HFF-Myc (cell line): ENCODE measurements at regions not wholly inside any gene's neighbourhood (a gene's known extent, or its start where the extent isn't known, plus 50 kb on each side); places are given as distances from the start of the nearest gene placed in this dataset.
"Not testable (repeated sequence)": the region's sequence is repeated elsewhere in the genome, so short reads cannot be mapped to it uniquely, and the experiment has no call there.

Source experiments
- DNase-seq: peaks from one replicate; pipeline ENCODE4 v3.0.0-alpha.2; 2011; ENCODE audit warnings: low read depth; ENCODE audit errors: extremely low read depth
- H3K4me3 ChIP-seq: replicated peaks from 2 replicates; pipeline ENCODE4 v1.5.1; 2011; ENCODE audit warnings: low read depth, mild to moderate bottlenecking, control low read depth, low read length
- CTCF ChIP-seq: IDR thresholded peaks from 2 replicates; pipeline ENCODE4 v1.5.1; 2012; ENCODE audit warnings: mild to moderate bottlenecking, low read depth, low read length, control low read depth; ENCODE audit errors: missing control alignments

- no peak overlapping the region for H3K4me3 ChIP-seq
- TF ChIP-seq CTCF = no peak
- DNase-seq = no peak
These were observed 1641.3 kb upstream of the LRRTM3 start for GRCh38 chr10:65284495-65285041.

- not testable (repeated sequence) for H3K4me3 ChIP-seq, DNase-seq
These were observed 1640.1 kb upstream of the LRRTM3 start for GRCh38 chr10:65285726-65286125.

GRCh38 chr10:65291286-65291685, 1634.5 kb upstream of the LRRTM3 start:
- DNase-seq = no peak
- no peak for TF ChIP-seq CTCF
- H3K4me3 ChIP-seq = no peak overlapping the region

DNA sequence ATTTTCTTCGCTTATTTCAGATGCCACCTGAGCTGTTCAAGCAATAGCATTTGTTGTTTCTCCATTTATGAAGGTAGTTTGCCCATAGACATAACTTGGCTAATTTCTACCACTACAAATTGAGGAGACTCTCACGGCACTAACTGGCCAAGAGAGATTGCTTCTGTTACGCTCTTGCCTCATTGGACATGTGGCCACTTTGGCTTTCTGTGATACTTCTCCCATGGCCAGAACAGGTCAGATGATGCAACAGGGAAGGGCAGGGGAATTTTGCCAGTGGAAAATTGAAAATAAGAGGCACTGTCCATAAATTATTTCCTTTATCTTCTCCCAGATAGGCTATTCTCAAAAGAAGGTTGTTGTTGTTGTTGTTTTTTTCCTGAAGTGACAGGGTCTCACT, 1633.3 kb upstream of the LRRTM3 start:
- no peak for TF ChIP-seq CTCF
- no peak for DNase-seq
- H3K4me3 ChIP-seq = no peak overlapping the region

DNA sequence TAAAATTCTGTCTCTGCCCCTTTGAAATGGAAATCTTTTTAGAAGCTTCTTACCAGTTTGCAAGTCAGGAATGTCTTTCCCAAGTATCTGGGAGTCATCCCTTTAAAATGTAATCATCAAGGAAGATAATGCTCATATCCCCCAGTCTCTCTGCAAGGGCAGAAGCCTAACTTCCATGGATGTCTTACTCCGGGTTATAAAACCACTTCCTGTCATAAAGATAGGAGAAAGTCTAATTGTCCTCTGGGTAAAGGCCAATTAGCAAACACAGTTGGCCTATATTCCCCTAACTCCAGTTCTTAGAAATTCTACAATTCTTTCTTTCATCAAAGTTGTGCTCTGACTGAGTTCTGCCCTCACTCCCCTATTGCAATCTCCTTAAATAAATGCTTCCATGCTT, 1631.5 kb upstream of the LRRTM3 start:
- DNase-seq = no peak
- TF ChIP-seq CTCF = no peak
- no peak overlapping the region for H3K4me3 ChIP-seq

GRCh38 chr10:65301181-65301580, 1624.7 kb upstream of the LRRTM3 start:
- DNase-seq = no peak
- H3K4me3 ChIP-seq = no peak overlapping the region
- no peak for TF ChIP-seq CTCF

GRCh38 chr10:65306201-65306600, 1619.6 kb upstream of the LRRTM3 start:
- no peak for TF ChIP-seq CTCF
- DNase-seq = no peak
- H3K4me3 ChIP-seq = no peak overlapping the region
